ENCODE measurements at regions not wholly inside any gene's neighbourhood (a gene's known extent, or its start where the extent isn't known, plus 50 kb on each side); places are given as distances from the start of the nearest gene placed in this dataset.

GRCh38 chr1:25055324-25055780, 125.3 kb upstream of the RUNX3 start:
- no peak for DNase-seq

- no peak for DNase-seq
Observed at GRCh38 chr1:25054526-25055323, 124.6 kb upstream of the RUNX3 start.

DNA sequence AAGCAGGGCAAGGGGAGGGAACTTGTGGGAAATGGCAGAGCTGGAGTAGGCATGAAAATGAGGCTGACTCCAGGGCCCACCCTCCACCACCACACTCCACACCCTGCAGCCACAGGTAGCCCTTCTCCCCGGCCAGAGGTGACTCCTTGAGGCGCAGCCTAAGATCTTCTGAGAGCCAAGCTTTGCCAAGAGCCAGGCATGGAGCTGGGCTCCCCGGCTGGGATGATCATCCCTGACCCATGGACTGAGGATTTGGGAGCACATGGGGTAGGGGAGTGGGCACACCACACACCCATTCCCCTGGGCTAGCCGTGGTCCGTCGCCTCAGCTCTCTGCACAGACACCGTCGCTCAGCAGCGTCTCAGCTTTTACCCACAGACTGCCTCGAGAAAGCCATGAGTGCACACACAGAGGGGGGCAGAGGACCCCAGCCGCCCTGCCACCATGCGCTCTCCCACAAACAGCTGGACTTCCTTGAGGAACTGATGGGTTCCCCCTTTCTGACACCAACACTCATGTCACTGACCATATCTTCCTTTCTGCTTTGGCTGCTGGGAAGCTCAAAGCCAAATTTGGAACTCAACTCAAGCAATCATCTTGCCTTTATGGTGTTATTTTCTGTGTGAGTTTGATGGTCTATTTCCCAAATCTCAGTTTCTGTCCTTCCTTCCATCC, 123.6 kb upstream of the RUNX3 start:
- no peak for DNase-seq

- no peak for DNase-seq
Observed at GRCh38 chr1:25051906-25052305, 121.8 kb upstream of the RUNX3 start.

- DNase-seq: no peak
Observed at GRCh38 chr1:25051504-25051903, 121.4 kb upstream of the RUNX3 start.

DNA sequence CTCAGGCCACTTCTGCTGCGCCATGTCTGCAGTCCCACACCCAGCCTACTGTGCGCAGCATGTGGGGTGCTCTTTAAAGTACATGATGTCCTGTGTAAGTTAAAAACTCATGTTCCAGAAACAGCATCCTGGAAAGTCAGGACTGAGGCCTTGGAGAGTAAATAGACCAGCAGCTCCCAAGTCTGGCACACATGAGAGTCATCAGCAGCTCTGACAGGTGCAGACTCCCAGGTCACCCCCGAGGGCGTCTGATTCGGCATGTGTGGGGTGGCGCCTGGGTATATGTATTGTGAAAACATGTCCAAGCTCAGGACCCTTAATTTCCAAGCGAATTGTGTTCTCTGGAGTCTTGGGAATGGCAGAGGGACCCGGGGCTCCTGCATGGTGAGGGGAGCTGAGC, 120.1 kb upstream of the RUNX3 start:
- no peak for DNase-seq

DNA sequence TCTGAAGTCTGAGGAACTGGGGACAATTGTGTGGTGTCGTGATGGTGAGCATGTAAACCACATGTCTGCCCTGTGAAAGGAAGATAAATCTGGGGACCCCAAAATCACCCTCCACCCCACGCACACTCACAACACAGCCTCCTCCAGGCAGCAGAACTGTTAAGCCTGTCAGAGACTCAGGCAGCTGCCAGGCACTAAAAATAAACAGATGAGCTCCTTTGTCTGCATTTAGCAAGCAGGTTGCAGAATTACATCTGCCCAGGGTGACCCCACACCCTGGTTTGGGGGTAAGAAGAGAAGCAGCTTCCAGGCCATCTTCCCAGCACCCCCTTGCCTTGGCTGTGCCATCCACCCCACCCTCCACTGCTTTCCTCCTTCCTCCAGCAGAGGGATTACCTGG, 119.1 kb upstream of the RUNX3 start:
- no peak for DNase-seq

DNA sequence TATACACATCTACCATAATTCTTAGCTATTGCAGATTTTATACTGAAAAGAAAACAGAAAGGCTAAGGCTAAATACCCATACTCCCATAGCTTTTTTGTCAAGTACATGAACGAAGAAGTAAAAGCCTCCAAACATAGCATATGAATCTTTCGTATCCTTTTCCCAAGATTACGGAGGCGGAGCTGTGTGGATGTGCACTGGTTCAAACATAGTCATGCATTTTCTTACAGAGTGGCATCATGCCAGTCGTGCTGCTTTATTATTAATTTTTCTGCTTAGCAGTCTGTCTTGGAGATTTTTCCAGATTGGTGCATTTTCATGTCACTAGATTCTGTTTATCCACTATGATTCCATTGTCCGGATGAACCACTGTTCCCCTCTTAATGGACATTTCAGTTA, 118.7 kb upstream of the RUNX3 start:
- no peak for DNase-seq

- DNase-seq: no peak
Observed at GRCh38 chr1:25047506-25048240, 117.6 kb upstream of the RUNX3 start.

GRCh38 chr1:25046194-25046532, 116.1 kb upstream of the RUNX3 start:
- no peak for DNase-seq

- no peak for DNase-seq
Observed at GRCh38 chr1:25045480-25046193, 115.6 kb upstream of the RUNX3 start.

GRCh38 chr1:25043228-25043580, 113.1 kb upstream of the RUNX3 start:
- no peak for DNase-seq

- DNase-seq: no peak
Observed at GRCh38 chr1:25042331-25043227, 112.5 kb upstream of the RUNX3 start.

DNA sequence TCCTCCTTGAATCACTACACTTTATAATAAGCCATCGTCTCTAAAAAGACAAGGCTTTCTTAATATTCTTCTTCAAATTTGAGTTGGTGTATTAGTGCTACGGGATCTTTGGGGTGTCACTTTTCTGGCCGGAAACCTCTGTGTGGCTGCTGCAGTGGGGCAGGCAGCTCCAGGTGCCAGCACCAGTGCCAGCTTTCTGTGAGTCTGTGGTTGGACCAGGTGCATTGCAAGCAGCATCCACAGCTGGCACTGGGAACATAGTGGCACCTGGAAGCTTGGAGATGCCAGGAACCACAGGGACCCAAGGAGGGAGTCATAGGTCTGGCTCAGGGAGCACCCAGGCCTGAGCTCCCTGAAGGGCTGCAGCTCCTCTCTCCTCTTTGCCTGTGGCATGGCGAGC, 111.8 kb upstream of the RUNX3 start:
- DNase-seq: no peak

DNA sequence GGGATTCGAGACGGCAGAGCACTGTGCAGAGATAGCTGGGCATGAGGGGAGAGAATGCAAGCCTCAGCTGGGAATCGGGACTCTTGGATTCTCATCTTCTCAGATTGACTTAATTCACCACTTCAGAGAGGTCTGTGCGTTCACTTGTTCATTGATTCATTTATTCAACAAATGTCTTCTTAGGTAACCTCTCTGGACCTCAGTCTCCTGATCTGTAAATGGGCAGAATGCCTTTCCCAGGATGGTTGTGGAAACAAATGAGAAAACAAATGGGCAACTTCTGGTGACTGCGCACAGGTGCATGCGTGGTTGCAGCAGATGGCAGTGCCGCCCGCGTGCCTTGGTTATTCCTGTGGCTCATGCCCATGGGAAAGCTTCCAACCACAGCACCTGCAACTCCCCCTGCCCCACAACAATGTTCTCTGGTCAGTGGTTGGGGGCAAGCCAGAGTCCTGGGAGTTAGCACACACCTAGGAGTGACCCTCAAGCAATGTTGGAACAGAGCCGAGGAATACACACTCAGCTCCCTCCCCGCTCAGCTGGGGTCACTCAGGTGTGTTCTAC, 110.1 kb upstream of the RUNX3 start:
- DNase-seq: no peak

GRCh38 chr1:25039229-25039628, 109.2 kb upstream of the RUNX3 start:
- DNase-seq: no peak

GRCh38 chr1:25038699-25039098, 108.6 kb upstream of the RUNX3 start:
- no peak for DNase-seq

GRCh38 chr1:25037174-25038074, 107.3 kb upstream of the RUNX3 start:
- DNase-seq: no peak

GRCh38 chr1:25036117-25036546, 106.1 kb upstream of the RUNX3 start:
- DNase-seq: no peak

- DNase-seq: no peak
Observed at GRCh38 chr1:25035523-25036116, 105.5 kb upstream of the RUNX3 start.

All from NCI-H524 treated with DMSO at 0.1 percent for 48 hours (cell line).